ENCODE measurements at regions not wholly inside any gene's neighbourhood (a gene's known extent, or its start where the extent isn't known, plus 50 kb on each side); places are given as distances from the start of the nearest gene placed in this dataset.

- DNase-seq, result no peak
Observed at GRCh38 chr3:83765956-83766355, 1192.8 kb upstream of the CADM2 start.

GRCh38 chr3:83769791-83770663 lies 1188.8 kb upstream of the CADM2 start:
- DNase-seq, result no peak

- no peak for DNase-seq
Observed at GRCh38 chr3:83770664-83771402, 1188.0 kb upstream of the CADM2 start.

- no peak for DNase-seq
Observed at GRCh38 chr3:83802801-83803200, 1156.0 kb upstream of the CADM2 start.

- no peak for DNase-seq
Observed at GRCh38 chr3:83807511-83807910, 1151.3 kb upstream of the CADM2 start.

- DNase-seq, result no peak
Observed at GRCh38 chr3:83813176-83813575, 1145.6 kb upstream of the CADM2 start.

GRCh38 chr3:83816653-83817052 lies 1142.1 kb upstream of the CADM2 start:
- DNase-seq, result no peak

- no peak for DNase-seq
Observed at GRCh38 chr3:83821506-83821905, 1137.3 kb upstream of the CADM2 start.

- no peak for DNase-seq
Observed at GRCh38 chr3:83823095-83823494, 1135.7 kb upstream of the CADM2 start.

GRCh38 chr3:83835040-83835439 lies 1123.7 kb upstream of the CADM2 start:
- DNase-seq, result no peak

- no peak for DNase-seq
Observed at GRCh38 chr3:83842511-83842910, 1116.3 kb upstream of the CADM2 start.

GRCh38 chr3:83843716-83844115 lies 1115.1 kb upstream of the CADM2 start:
- no peak for DNase-seq

GRCh38 chr3:83849106-83849730 lies 1109.6 kb upstream of the CADM2 start:
- DNase-seq, result no peak

- no peak for DNase-seq
Observed at GRCh38 chr3:83863380-83863779, 1095.4 kb upstream of the CADM2 start.

GRCh38 chr3:83868909-83869567 lies 1089.8 kb upstream of the CADM2 start:
- no peak for DNase-seq

- no peak for DNase-seq
Observed at GRCh38 chr3:83873550-83873949, 1085.2 kb upstream of the CADM2 start.

GRCh38 chr3:83877910-83878309 lies 1080.9 kb upstream of the CADM2 start:
- DNase-seq, result no peak

- DNase-seq, result no peak
Observed at GRCh38 chr3:83882701-83883100, 1076.1 kb upstream of the CADM2 start.

GRCh38 chr3:83890039-83890762 lies 1068.6 kb upstream of the CADM2 start:
- no peak for DNase-seq

- DNase-seq, result no peak
Observed at GRCh38 chr3:83890763-83891135, 1068.0 kb upstream of the CADM2 start.

- no peak for DNase-seq
Observed at GRCh38 chr3:83894223-83894622, 1064.6 kb upstream of the CADM2 start.

- DNase-seq, result no peak
Observed at GRCh38 chr3:83895892-83896291, 1062.9 kb upstream of the CADM2 start.
